WERI-Rb-1 (cell line): ENCODE measurements at regions not wholly inside any gene's neighbourhood (a gene's known extent, or its start where the extent isn't known, plus 50 kb on each side); places are given as distances from the start of the nearest gene placed in this dataset.

Experiments used
- DNase-seq: peaks from one replicate; pipeline ENCODE4 v3.0.0-alpha.2; 2020
- H3K27ac ChIP-seq: fragments of 250-450 bp; sonication (Bioruptor Pico); 2 replicates; pipeline ENCODE4 v1.5.1; 2020; ENCODE audit warnings: mild to moderate bottlenecking, moderate library complexity
- H3K27me3 ChIP-seq: fragments of 250-450 bp; sonication (Bioruptor Pico); 2 replicates; pipeline ENCODE4 v1.5.1; 2021; ENCODE audit warnings: mild to moderate bottlenecking, low read depth, moderate library complexity; ENCODE audit not compliant: insufficient read depth, severe bottlenecking
- H3K36me3 ChIP-seq: fragments of 250-450 bp; sonication (Bioruptor Pico); 2 replicates; pipeline ENCODE4 v1.5.1; 2020; ENCODE audit warnings: mild to moderate bottlenecking, moderate library complexity
- H3K4me3 ChIP-seq: 2 replicates; pipeline ENCODE4 v1.5.1; 2011; ENCODE audit warnings: low read depth, mild to moderate bottlenecking, control low read depth, low read length
- H3K9me3 ChIP-seq: fragments of 250-450 bp; sonication (Bioruptor Pico); 2 replicates; pipeline ENCODE4 v1.5.1; 2021; ENCODE audit warnings: mild to moderate bottlenecking, moderate library complexity; ENCODE audit not compliant: severe bottlenecking
- TF ChIP-seq, protein P1 (sequence below): IDR thresholded peaks from 2 replicates; pipeline ENCODE4 v1.5.1; 2011; ENCODE audit warnings: low read depth, mild to moderate bottlenecking, control low read depth, inconsistent platforms, low read length

DNA sequence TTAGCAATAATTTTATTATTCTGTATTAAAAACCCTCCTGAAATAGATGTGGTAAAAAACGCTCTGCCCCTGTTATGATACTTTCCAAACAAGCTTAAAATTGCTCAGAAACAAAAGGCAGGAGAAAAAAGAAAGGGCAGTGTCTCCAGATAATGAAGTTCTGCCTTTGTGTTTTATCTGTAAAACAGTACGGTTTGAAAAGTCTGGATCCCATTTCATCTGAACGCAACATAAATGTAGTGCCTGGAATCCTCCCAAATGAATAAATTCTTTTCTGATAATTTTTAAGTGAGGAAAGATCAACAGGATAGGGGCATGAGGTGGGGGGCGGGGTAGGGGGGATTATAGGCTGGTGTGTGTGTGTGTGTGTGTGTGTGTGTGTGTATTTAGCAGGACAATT lies 87.5 kb upstream of the SOX9 start:
- Histone ChIP-seq H3K36me3 (no peaks in the 10 kb centered on the region), H3K27ac (no peak overlapping the region), H3K4me3 (no peak overlapping the region), H3K9me3 (no peaks in the 10 kb centered on the region), H3K27me3 (no peaks in the 10 kb centered on the region)
- TF ChIP-seq, protein P1, sequence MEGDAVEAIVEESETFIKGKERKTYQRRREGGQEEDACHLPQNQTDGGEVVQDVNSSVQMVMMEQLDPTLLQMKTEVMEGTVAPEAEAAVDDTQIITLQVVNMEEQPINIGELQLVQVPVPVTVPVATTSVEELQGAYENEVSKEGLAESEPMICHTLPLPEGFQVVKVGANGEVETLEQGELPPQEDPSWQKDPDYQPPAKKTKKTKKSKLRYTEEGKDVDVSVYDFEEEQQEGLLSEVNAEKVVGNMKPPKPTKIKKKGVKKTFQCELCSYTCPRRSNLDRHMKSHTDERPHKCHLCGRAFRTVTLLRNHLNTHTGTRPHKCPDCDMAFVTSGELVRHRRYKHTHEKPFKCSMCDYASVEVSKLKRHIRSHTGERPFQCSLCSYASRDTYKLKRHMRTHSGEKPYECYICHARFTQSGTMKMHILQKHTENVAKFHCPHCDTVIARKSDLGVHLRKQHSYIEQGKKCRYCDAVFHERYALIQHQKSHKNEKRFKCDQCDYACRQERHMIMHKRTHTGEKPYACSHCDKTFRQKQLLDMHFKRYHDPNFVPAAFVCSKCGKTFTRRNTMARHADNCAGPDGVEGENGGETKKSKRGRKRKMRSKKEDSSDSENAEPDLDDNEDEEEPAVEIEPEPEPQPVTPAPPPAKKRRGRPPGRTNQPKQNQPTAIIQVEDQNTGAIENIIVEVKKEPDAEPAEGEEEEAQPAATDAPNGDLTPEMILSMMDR, result no peak
- DNase-seq, result no peak

DNA sequence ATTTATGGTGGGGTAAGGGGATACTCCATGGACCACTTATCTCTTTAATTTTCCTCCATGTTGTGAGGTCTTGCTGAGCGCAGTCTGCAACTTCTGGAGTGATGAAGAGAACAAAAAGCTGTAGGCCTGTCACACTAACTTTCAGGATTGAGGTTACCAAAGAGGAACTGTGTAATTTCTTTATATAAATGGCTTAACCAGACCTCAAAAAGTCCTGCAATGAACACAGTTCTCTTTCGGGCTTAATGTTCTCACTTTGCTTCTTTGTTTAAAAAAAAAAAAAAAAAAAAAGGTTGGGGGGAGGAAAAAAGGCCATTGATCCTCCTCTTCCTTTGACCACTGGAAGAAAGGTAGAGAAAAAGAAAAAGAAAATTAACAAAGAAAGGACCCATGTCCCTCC lies 86.8 kb upstream of the SOX9 start:
- no peak for DNase-seq
- Histone ChIP-seq H3K36me3 (no peaks in the 10 kb centered on the region), H3K27me3 (peaks cover 3% of the 10 kb centered on the region), H3K27ac (no peak overlapping the region), H3K9me3 (no peaks in the 10 kb centered on the region), H3K4me3 (no peak overlapping the region)
- TF ChIP-seq, protein P1, result no peak

DNA sequence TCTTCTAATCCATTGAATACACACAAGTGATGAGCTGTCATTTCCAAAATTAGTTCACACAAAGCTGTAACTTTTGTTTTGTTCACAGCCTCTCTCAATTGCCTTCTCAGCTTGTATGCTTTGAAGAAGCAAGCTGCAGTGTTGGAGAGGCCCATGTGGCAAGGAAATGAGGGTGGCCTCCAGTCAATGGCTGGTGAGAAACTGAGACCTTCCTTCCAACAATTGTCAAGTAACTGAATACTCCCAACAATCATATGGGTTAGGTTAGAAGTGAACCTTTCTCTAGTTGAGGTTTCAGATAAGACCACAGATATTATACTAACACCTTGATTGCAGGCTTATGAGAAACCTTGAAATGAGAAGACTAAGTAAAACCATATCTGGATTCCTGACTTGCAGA lies 82.4 kb upstream of the SOX9 start:
- no peak for DNase-seq
- TF ChIP-seq, protein P1, result no peak
- no peak overlapping the region for H3K4me3 ChIP-seq
- H3K27me3 ChIP-seq, result peaks cover 4% of the 10 kb centered on the region
- H3K36me3 ChIP-seq, result no peaks in the 10 kb centered on the region
- no peaks in the 10 kb centered on the region for H3K9me3 ChIP-seq
- no peak overlapping the region for H3K27ac ChIP-seq

DNA sequence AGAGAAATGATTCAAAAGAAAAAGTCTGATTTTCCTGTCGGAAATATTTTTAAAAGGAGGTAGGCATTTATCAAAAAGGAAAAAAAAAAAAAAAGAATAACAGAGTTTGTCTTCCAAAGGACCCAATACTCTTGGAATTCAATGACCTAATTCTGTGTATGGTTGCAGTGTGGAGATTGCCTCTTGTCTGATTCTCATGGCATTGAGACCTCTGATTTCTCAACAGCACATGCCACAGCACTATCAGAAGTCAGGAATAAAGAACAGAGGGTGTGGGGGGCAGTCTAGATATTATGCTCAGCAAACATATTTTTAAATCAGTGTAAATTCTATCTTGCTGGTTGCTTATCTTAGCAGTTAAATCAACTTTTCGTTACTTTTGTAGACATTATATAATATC lies 81.3 kb upstream of the SOX9 start:
- Histone ChIP-seq H3K36me3 (no peaks in the 10 kb centered on the region), H3K27ac (no peak overlapping the region), H3K27me3 (peaks cover 4% of the 10 kb centered on the region), H3K9me3 (no peaks in the 10 kb centered on the region), H3K4me3 (no peak overlapping the region)
- TF ChIP-seq, protein P1, result no peak
- no peak for DNase-seq

DNA sequence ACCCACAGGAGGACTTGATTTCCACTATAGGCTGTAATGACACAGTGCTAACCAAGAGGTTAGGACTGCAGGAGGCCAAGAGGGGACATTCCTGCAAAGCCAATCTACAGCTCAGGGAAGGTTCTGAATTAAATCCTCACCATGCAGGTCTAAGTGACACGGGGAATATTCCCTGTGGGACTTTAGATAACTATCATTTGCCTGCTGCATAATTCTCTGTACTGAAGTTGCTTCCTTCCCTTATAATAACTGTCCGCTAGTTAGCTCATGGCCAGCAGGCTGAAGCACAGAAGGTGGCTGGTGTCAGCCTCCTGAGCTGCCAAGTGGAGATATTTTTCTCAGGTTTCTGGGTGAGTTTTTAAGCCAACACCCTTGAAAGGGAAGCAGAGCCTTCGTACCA lies 74.6 kb upstream of the SOX9 start:
- Histone ChIP-seq H3K9me3 (peaks cover 3% of the 10 kb centered on the region), H3K27ac (no peak overlapping the region), H3K4me3 (no peak overlapping the region), H3K27me3 (peaks cover 14% of the 10 kb centered on the region), H3K36me3 (no peaks in the 10 kb centered on the region)
- TF ChIP-seq, protein P1, result no peak
- no peak for DNase-seq
